ENCODE measurements at regions not wholly inside any gene's neighbourhood (a gene's known extent, or its start where the extent isn't known, plus 50 kb on each side); places are given as distances from the start of the nearest gene placed in this dataset.

GRCh38 chr7:115232041-115232440, 310.1 kb downstream of the MDFIC start:
- Histone ChIP-seq H3K4me3 (ENCODE audit: low read depth, low read length) (no peak overlapping the region), H3K36me3 (ENCODE audit: control insufficient read depth, insufficient read depth, low read length) (no peaks in the 10 kb centered on the region), H3K27me3 (ENCODE audit: control insufficient read depth, insufficient read depth, low read length) (no peaks in the 10 kb centered on the region)
- no peak for TF ChIP-seq CTCF (IDR thresholded peaks at IDR 0.05; ENCODE audit: insufficient read depth, low read length, poor library complexity, severe bottlenecking)
- DNase-seq (ENCODE audit: low read depth), result no peak

DNA sequence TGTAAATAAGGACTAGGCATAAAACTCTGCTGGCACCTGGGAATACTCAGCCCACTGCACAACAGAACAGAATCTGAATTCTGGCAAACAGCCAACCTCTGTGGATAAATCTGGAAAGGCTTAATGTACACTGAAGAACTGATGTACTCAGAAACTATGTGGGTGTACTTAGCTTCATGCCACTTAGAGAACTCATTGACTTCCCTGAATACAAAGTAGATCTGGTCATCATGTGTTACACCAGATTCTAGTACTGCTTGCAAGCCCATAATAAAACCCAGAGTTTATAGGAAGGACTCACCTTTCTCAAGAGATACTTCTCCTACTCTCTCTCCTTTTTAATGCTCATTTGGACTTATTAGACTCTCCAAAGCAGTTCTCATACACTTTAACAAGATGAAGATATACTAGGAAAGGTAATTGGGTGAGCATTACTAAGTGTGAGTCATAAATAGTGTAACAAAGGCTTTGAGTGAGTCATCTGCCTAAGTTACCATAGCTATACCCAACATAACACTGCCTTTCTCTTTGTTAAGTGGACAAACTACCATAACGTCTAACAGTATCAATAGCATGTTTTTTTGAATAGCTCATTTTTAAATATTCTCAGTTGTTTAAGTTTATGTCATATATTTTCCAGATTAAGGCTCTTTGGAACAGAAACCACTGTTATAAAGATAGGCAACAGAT, 309.1 kb downstream of the MDFIC start:
- peak; percentile 91 for DNase-seq (ENCODE audit: low read depth)
- TF ChIP-seq CTCF (IDR thresholded peaks at IDR 0.05; ENCODE audit: insufficient read depth, low read length, poor library complexity, severe bottlenecking), result no peak
- H3K36me3 ChIP-seq (ENCODE audit: control insufficient read depth, insufficient read depth, low read length), result no peaks in the 10 kb centered on the region
- no peak overlapping the region for H3K4me3 ChIP-seq (ENCODE audit: low read depth, low read length)
- no peaks in the 10 kb centered on the region for H3K27me3 ChIP-seq (ENCODE audit: control insufficient read depth, insufficient read depth, low read length)

DNA sequence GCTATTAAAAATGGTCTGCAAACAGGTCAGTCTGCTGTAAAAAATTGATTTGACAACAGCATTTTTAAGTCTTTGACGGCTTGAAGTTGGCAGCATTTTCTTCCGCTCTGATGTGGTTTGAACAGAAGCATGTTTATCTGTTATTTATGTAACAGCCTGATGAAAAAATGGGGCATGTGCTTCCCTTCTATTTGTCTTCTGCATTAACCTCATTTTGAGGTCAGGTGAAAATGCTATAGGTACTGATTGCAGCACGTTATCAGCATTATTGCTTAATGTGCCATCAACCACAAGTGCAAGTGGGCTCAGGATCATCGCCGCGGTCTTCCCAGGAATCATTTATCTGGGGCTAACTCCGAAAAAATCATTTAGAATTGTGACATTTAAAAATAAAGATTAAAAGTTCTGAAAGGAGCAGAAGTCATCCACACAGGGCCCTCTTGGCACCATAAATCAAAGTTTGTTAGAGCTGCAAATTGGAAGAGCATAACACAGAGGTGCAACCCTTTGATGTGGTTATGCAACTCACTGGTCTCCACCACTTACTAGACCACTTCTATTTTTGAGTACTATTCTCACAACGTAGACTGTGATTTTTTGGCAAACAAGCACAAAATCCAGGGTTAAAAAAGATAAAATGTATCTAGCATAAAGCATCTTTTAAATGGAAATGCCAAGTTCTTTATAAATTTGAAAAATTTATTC, 307.7 kb downstream of the MDFIC start:
- no peak for DNase-seq (ENCODE audit: low read depth)
- H3K27me3 ChIP-seq (ENCODE audit: control insufficient read depth, insufficient read depth, low read length), result no peaks in the 10 kb centered on the region

GRCh38 chr7:115227473-115228235, 305.8 kb downstream of the MDFIC start:
- peak; percentile 25 for DNase-seq (ENCODE audit: low read depth)
- H3K36me3 ChIP-seq (ENCODE audit: control insufficient read depth, insufficient read depth, low read length), result no peaks in the 10 kb centered on the region
- H3K4me3 ChIP-seq (ENCODE audit: low read depth, low read length), result no peak overlapping the region
- no peaks in the 10 kb centered on the region for H3K27me3 ChIP-seq (ENCODE audit: control insufficient read depth, insufficient read depth, low read length)
- no peak for TF ChIP-seq CTCF (IDR thresholded peaks at IDR 0.05; ENCODE audit: insufficient read depth, low read length, poor library complexity, severe bottlenecking)

More for the DNA sequence above, 307.7 kb downstream of the MDFIC start:
- no peak for TF ChIP-seq CTCF (IDR thresholded peaks at IDR 0.05; ENCODE audit: insufficient read depth, low read length, poor library complexity, severe bottlenecking)
- H3K36me3 ChIP-seq (ENCODE audit: control insufficient read depth, insufficient read depth, low read length), result no peaks in the 10 kb centered on the region
- no peak overlapping the region for H3K4me3 ChIP-seq (ENCODE audit: low read depth, low read length)

GRCh38 chr7:115226410-115226809, 304.5 kb downstream of the MDFIC start:
- DNase-seq (ENCODE audit: low read depth), result no peak
- no peak overlapping the region for H3K4me3 ChIP-seq (ENCODE audit: low read depth, low read length)
- H3K36me3 ChIP-seq (ENCODE audit: control insufficient read depth, insufficient read depth, low read length), result no peaks in the 10 kb centered on the region
- no peaks in the 10 kb centered on the region for H3K27me3 ChIP-seq (ENCODE audit: control insufficient read depth, insufficient read depth, low read length)
- TF ChIP-seq CTCF (IDR thresholded peaks at IDR 0.05; ENCODE audit: insufficient read depth, low read length, poor library complexity, severe bottlenecking), result no peak
